CD4-positive, alpha-beta T cell (primary cell): ENCODE measurements at regions not wholly inside any gene's neighbourhood (a gene's known extent, or its start where the extent isn't known, plus 50 kb on each side); places are given as distances from the start of the nearest gene placed in this dataset.

Experiments used
- ATAC-seq: fragments of 200-7000 bp; cut with Tn5 transposase; one replicate; pipeline ENCODE4 v1.10.0; 2022; ENCODE audit warnings: mild to moderate bottlenecking; ENCODE audit not compliant: poor library complexity
- CTCF ChIA-PET: fragments of 350-600 bp; sonication (Branson Sonifier 250); formaldehyde crosslinking; loops from one replicate; lab custom pipeline; 2021; ENCODE audit warnings: antibody characterized with exemption, inconsistent platforms; lab: Charles Lee
- POLR2A ChIA-PET: fragments of 350-600 bp; sonication (Branson Sonifier 250); formaldehyde crosslinking; loops from one replicate; lab custom pipeline; 2021; ENCODE audit warnings: antibody characterized with exemption, inconsistent platforms; lab: Charles Lee
- DNase-seq, 14 experiments: peaks; one replicate each; pipeline ENCODE4 v3.0.0-alpha.2; 2013 to 2020; ENCODE audit warnings: mixed read lengths in 2 of 14
- H3K27ac ChIP-seq, 2 donors: one replicate each; pipeline versions ENCODE4 v1.5.1 to v1.7.0; 2013; ENCODE audit warnings: low read length in 2 of 2, low read depth in 1 of 2, mild to moderate bottlenecking in 1 of 2
- H3K27me3 ChIP-seq, 2 experiments: 1 replicate in 1 of 2; 2 replicates in 1 of 2; pipeline versions ENCODE4 v1.6.1 to v1.7.0; 2013; ENCODE audit warnings: low read length in 2 of 2, control low read depth in 1 of 2, mild to moderate bottlenecking in 1 of 2, moderate library complexity in 1 of 2; ENCODE audit not compliant: insufficient read depth in 2 of 2, control insufficient read depth in 1 of 2
- H3K36me3 ChIP-seq: one replicate; pipeline ENCODE4 v1.6.1; 2013; ENCODE audit warnings: low read length, control low read depth; ENCODE audit not compliant: insufficient read depth
- H3K4me1 ChIP-seq: one replicate; pipeline ENCODE4 v1.6.1; 2013; ENCODE audit warnings: low read length, control low read depth; ENCODE audit not compliant: insufficient read depth
- H3K4me3 ChIP-seq: one replicate; pipeline ENCODE4 v1.5.1; 2013; ENCODE audit warnings: mild to moderate bottlenecking, low read length, moderate library complexity
- H3K9me3 ChIP-seq, 2 experiments: 1 replicate in 1 of 2; 2 replicates in 1 of 2; pipeline versions ENCODE4 v1.6.1 to v1.7.0; 2013; ENCODE audit warnings: low read length in 2 of 2, mild to moderate bottlenecking in 2 of 2, control low read depth in 1 of 2, moderate library complexity in 1 of 2; ENCODE audit not compliant: control insufficient read depth in 1 of 2, insufficient read depth in 1 of 2
- H3K27ac Mint-ChIP-seq: one replicate; pipeline ENCODE4 v1.8.0; 2020; ENCODE audit warnings: mixed read lengths
- H3K27me3 Mint-ChIP-seq: one replicate; pipeline ENCODE4 v1.8.0; 2021; ENCODE audit warnings: mixed read lengths
- H3K36me3 Mint-ChIP-seq: one replicate; pipeline ENCODE4 v1.8.0; 2021; ENCODE audit warnings: low read depth, mixed read lengths
- H3K4me1 Mint-ChIP-seq: one replicate; pipeline ENCODE4 v1.8.0; 2021; ENCODE audit warnings: low read depth, mixed read lengths
- H3K4me3 Mint-ChIP-seq: one replicate; pipeline ENCODE4 v1.8.0; 2020; ENCODE audit warnings: mild to moderate bottlenecking, mixed read lengths
- H3K9me3 Mint-ChIP-seq: one replicate; pipeline ENCODE4 v1.8.0; 2020; ENCODE audit warnings: mixed read lengths
- intact Hi-C, 2 experiments: fragments of 100-400 bp; cut with DNase I in 1 of 2; cut with micrococcal nuclease in 1 of 2; formaldehyde crosslinking; loops; one replicate each; pipeline versions ENCODE4 v1.15.1 to v1.9.0; 2023 to 2025; cut with DNase I, micrococcal nuclease
- TF ChIP-seq, protein P1 (sequence below): fragments of 200-600 bp; IDR thresholded peaks from one replicate; pipeline ENCODE4 v1.8.0; 2022; ENCODE audit warnings: antibody characterized with exemption, mild to moderate bottlenecking

- no peak for ATAC-seq
- Mint-ChIP-seq H3K27me3 (no peaks in the 10 kb centered on the region), H3K4me1 (no peaks in the 10 kb centered on the region), H3K9me3 (no peaks in the 10 kb centered on the region), H3K36me3 (no peaks in the 10 kb centered on the region), H3K27ac (no peak overlapping the region), H3K4me3 (no peak overlapping the region)
- Histone ChIP-seq H3K27ac (no peak overlapping the region), H3K4me1 (no peaks in the 10 kb centered on the region), H3K4me3 (no peak overlapping the region), H3K27me3 (no peaks in the 10 kb centered on the region), H3K9me3 (no peaks in the 10 kb centered on the region), H3K36me3 (no peaks in the 10 kb centered on the region)
- TF ChIP-seq, protein P1, sequence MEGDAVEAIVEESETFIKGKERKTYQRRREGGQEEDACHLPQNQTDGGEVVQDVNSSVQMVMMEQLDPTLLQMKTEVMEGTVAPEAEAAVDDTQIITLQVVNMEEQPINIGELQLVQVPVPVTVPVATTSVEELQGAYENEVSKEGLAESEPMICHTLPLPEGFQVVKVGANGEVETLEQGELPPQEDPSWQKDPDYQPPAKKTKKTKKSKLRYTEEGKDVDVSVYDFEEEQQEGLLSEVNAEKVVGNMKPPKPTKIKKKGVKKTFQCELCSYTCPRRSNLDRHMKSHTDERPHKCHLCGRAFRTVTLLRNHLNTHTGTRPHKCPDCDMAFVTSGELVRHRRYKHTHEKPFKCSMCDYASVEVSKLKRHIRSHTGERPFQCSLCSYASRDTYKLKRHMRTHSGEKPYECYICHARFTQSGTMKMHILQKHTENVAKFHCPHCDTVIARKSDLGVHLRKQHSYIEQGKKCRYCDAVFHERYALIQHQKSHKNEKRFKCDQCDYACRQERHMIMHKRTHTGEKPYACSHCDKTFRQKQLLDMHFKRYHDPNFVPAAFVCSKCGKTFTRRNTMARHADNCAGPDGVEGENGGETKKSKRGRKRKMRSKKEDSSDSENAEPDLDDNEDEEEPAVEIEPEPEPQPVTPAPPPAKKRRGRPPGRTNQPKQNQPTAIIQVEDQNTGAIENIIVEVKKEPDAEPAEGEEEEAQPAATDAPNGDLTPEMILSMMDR: no peak
- POLR2A ChIA-PET: no interaction called here
- no peak for DNase-seq
- intact Hi-C loops: no loop called here
- CTCF ChIA-PET: no interaction called here
Observed at GRCh38 chr21:26377111-26377694, 195.9 kb downstream of the CYYR1 start.

GRCh38 chr21:26374817-26375216 lies 198.3 kb downstream of the CYYR1 start:
- intact Hi-C loops: no loop called here
- no peaks in the 10 kb centered on the region for H3K27me3 ChIP-seq
- no peaks in the 10 kb centered on the region for H3K27me3 Mint-ChIP-seq
- H3K9me3 Mint-ChIP-seq: no peaks in the 10 kb centered on the region
- no peak overlapping the region for H3K4me3 Mint-ChIP-seq
- H3K4me1 ChIP-seq: no peaks in the 10 kb centered on the region
- no peaks in the 10 kb centered on the region for H3K36me3 Mint-ChIP-seq
- no peak overlapping the region for H3K27ac ChIP-seq
- H3K9me3 ChIP-seq: no peaks in the 10 kb centered on the region
- TF ChIP-seq, protein P1: no peak
- H3K4me3 ChIP-seq: no peak overlapping the region
- ChIA-PET CTCF (no interaction called here), POLR2A (no interaction called here)
- H3K27ac Mint-ChIP-seq: no peak overlapping the region
- no peak for DNase-seq
- H3K36me3 ChIP-seq: no peaks in the 10 kb centered on the region
- ATAC-seq: no peak
- H3K4me1 Mint-ChIP-seq: no peaks in the 10 kb centered on the region

DNA sequence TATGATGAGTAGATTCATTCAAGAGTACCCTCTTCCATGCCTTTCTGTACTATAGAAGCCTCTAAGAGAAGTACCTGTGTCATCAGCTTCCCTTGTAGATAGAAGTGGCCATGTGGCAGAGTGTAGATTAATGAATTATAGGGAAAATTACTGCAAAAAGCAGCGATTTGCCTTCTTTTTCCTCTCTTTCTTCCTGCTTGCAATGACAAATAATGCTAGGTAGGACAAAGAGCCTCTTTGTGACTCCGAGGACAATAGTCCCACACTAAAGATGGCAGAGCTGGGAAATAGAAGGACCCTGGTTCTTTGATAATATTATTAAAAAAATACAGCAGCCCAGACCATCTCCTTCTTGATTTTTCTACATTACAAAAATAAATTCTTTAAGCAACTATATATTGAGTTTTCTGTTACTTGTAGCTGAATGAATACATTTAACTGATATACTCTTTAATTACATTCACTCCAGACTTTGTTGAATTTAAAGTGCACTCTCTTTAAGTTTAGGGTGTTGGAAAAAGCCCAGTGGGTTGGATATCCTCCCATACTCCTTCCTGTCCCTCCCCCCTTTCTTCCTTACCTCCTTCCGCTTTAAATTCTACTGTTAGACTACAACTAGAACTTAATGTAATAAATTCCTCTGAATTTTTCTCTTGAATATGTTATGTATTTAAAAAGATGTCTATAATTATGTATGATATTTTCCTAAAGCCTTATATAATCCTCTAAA lies 198.2 kb upstream of the APP start:
- intact Hi-C loops: no loop called here
- Histone ChIP-seq H3K4me3 (no peak overlapping the region), H3K9me3 (no peaks in the 10 kb centered on the region), H3K4me1 (no peaks in the 10 kb centered on the region), H3K27me3 (no peaks in the 10 kb centered on the region), H3K36me3 (no peaks in the 10 kb centered on the region), H3K27ac (no peak overlapping the region)
- CTCF ChIA-PET: no interaction called here
- Mint-ChIP-seq H3K4me1 (no peaks in the 10 kb centered on the region), H3K27ac (no peak overlapping the region), H3K4me3 (no peak overlapping the region), H3K9me3 (no peaks in the 10 kb centered on the region), H3K27me3 (no peaks in the 10 kb centered on the region), H3K36me3 (no peaks in the 10 kb centered on the region)
- ATAC-seq: no peak
- POLR2A ChIA-PET: no interaction called here
- TF ChIP-seq, protein P1: no peak
- no peak for DNase-seq
